ENCODE measurements at regions not wholly inside any gene's neighbourhood (a gene's known extent, or its start where the extent isn't known, plus 50 kb on each side); places are given as distances from the start of the nearest gene placed in this dataset.

DNA sequence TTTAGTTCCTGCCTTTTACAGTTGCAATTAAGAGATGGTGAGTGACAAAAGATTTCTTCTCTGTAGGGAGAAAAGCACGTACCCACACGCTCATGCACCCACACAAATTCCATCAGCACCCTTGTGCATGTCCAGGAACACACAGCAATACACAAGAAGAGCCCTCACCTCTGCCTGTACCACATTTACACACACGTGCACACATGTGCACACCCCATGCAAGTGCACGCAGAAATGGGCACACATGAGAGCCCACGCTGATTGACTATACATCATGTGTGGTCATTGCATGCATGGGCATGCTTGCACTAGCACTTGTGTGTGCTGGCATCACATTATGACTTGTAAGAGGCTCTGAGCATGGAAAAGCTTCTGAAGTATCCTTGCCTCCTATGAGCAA, 70.5 kb downstream of the SERPINA3 start:
- DNase-seq (ENCODE audit: low read depth), result no peak

GRCh38 chr14:94682061-94682516, 69.9 kb downstream of the SERPINA3 start:
- DNase-seq (ENCODE audit: low read depth), result no peak

DNA sequence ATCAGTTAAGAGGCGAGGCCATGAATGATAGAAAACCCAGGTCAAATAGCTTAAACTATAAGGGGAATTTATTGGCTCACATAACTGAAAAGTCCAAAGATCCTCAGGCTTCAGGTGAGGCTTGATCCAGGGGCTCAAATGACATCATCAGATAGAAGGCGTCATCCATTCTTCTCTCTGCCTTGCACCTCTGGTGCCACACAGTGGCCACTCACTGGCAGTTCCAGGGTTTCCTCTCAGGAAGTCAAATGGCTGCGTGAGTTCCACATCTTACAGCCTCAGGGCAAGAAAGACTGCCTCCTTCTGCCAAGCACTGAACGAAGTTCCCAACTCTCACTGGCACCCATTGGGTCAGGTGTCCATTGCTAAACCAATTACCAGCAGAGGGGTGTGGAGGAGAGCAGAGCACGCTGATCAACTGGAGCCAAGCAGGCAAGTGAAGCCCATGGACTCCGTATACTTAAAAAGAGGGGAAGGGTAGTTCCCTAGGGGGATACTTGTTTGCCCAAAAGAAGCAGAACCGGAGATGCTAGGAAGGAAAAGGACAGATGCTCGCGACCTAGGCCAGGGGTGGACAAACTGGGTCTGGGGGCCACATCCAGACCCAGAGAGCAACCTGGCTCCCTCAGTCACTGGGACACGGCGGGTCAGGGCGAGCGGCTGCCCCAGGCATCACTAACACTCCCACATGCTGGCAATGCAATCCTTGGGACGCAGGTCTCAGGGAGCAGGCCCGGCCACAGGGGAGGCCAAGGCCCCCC, 69.3 kb downstream of the SERPINA3 start:
- DNase-seq (ENCODE audit: low read depth), result no peak

DNA sequence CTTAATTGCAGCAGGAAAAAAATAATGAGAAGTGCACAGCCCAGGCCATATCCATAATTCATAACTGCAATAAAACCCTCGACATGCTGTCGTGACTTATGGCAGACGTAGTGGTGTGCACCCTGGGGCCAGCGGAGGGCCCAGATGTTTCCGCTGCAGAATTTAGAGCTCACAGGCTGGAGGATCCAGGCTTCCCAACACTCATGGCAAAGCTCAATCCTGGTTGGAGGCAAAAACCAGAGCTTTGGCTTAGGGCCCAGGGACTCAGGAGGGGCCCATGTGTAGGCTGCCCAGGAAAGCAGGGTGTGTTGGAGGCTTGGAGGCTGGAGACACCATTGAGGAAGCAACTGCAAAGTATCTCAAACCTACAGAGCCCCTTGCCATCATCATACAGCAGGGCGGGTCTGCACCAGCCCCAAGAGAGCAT, 68.7 kb downstream of the SERPINA3 start:
- DNase-seq (ENCODE audit: low read depth), result no peak

- no peak for DNase-seq (ENCODE audit: low read depth)
Observed at GRCh38 chr14:94679937-94680861, 68.0 kb downstream of the SERPINA3 start.

DNA sequence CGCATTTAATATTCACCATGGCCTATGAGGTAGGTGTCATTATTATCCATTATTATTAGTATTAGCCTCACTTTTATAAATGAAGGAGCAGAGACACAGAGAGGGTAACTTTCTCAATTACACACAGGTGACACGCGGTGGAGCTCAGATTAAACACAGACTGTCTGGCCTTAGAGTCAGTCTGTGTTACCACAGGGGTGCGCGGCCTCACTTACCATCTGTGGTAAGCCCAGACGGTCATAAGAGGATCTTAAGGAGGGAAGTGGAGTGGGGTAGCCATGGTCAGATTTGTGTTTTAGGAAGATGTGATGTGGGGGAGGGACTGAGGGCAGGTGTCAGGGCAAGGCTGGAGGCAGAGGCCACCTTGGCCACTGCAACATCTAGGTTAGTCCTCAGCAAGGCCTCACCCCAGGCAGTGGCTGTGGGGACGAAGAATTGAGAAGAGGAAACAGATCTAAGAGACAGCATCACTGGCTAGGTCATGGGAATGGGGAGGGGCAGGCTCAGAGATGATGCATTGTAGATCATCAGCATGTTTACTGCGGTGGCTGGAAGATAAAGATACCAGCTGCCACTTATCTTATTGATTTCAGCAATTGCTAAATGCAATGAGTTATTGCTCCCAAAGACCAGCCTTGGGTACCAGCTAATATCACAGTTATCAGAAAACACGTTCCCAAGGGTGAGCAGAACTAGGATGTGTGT, 67.1 kb downstream of the SERPINA3 start:
- no peak for DNase-seq (ENCODE audit: low read depth)

- DNase-seq (ENCODE audit: low read depth), result no peak
Observed at GRCh38 chr14:94677747-94678146, 65.6 kb downstream of the SERPINA3 start.

GRCh38 chr14:94677213-94677612, 65.0 kb downstream of the SERPINA3 start:
- no peak for DNase-seq (ENCODE audit: low read depth)

GRCh38 chr14:94676495-94677185, 64.4 kb downstream of the SERPINA3 start:
- DNase-seq (ENCODE audit: low read depth), result no peak

- no peak for DNase-seq (ENCODE audit: low read depth)
Observed at GRCh38 chr14:94675036-94675435, 62.8 kb downstream of the SERPINA3 start.

- no peak for DNase-seq (ENCODE audit: low read depth)
Observed at GRCh38 chr14:94673781-94674231, 61.6 kb downstream of the SERPINA3 start.

All from activated T-cell treated with anti-CD3 and anti-CD28 coated beads for 1 hour (primary cell).